ENCODE measurements at regions not wholly inside any gene's neighbourhood (a gene's known extent, or its start where the extent isn't known, plus 50 kb on each side); places are given as distances from the start of the nearest gene placed in this dataset.

DNA sequence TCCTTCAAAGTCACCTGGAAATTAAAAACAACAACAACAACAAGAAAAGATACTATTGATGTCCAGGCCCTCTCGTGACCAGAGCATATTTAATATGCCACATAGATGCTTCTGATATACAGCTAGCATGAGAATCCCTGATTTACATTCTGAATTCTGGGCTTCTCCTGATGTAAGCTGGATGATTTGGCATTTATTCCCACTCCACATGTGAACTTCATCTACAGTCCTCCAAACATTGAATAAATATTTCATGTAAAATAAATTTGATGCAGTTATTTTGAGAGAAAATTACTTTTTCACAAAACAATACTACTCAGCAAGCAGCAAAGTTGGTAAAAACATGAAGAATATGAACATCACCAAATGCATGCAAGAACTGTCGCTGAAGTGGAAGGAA lies 453.2 kb upstream of the SETBP1 start:
- no peak for TF ChIP-seq POLR2A (IDR thresholded peaks at IDR 0.05; ENCODE audit: low read depth)
- TF ChIP-seq, protein P1, sequence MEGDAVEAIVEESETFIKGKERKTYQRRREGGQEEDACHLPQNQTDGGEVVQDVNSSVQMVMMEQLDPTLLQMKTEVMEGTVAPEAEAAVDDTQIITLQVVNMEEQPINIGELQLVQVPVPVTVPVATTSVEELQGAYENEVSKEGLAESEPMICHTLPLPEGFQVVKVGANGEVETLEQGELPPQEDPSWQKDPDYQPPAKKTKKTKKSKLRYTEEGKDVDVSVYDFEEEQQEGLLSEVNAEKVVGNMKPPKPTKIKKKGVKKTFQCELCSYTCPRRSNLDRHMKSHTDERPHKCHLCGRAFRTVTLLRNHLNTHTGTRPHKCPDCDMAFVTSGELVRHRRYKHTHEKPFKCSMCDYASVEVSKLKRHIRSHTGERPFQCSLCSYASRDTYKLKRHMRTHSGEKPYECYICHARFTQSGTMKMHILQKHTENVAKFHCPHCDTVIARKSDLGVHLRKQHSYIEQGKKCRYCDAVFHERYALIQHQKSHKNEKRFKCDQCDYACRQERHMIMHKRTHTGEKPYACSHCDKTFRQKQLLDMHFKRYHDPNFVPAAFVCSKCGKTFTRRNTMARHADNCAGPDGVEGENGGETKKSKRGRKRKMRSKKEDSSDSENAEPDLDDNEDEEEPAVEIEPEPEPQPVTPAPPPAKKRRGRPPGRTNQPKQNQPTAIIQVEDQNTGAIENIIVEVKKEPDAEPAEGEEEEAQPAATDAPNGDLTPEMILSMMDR (IDR thresholded peaks at IDR 0.05) = no peak
